Activated CD4-positive, alpha-beta T cell treated with anti-CD3 and anti-CD28 coated beads, Interleukin-2, Interleukin-4, amounts not matched to agents 100 ng/mL and 50 ng/mL, durations not matched to agents 16 hours and 8 hours (primary cell): ENCODE measurements at regions not wholly inside any gene's neighbourhood (a gene's known extent, or its start where the extent isn't known, plus 50 kb on each side); places are given as distances from the start of the nearest gene placed in this dataset.

Experiments
- DNase-seq: peaks from one replicate; pipeline ENCODE4 v3.0.0-alpha.2; 2020; ENCODE audit warnings: low spot score

- peak; percentile 26 for DNase-seq
Observed at GRCh38 chr13:99027661-99028425, 50.0 kb upstream of the DOCK9 start.

GRCh38 chr13:99028890-99029289, 51.0 kb upstream of the DOCK9 start:
- peak; percentile 42 for DNase-seq

GRCh38 chr13:99029576-99029975, 51.7 kb upstream of the DOCK9 start:
- no peak for DNase-seq

DNA sequence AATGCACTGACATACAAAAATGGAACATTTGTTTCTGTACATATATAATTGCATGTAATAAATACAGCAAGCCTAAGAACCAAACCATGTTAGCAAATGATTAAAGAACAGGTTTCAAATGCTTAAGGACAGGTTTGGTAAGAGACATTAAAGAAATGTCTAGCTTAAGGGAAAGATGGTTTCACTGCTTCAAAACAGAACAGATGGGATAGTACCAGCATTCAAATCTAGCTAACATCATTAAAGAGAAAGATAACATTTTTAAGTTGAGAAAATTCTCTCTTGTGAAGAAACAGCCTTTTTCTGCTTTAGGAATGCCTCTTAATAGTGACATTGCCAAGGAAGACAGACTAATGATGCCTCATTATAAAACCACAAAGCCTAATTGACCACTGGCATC, 52.5 kb upstream of the DOCK9 start:
- DNase-seq, result no peak

- DNase-seq, result no peak
Observed at GRCh38 chr13:99031832-99032231, 54.0 kb upstream of the DOCK9 start.

DNA sequence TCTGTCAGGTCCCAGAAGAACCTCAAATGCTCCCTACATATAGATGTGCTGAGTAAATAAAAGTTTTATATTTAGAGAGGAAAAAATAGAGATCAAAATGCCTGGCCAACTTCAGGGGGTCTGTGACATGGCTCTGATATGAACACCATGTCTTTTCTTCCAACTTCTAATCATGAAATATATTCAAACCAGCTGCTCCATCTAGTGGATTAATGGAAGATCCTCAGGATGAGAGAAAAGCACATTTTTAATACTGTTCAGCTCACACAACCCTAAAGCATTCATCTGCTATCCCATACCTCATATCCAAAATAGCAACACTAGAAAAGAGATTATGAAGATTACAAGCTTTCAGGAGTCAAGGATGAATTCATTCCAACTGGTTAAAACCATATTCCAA, 56.0 kb upstream of the DOCK9 start:
- DNase-seq, result no peak

GRCh38 chr13:99034333-99035085, 56.6 kb upstream of the DOCK9 start:
- DNase-seq, result no peak

- DNase-seq, result no peak
Observed at GRCh38 chr13:99035715-99036114, 57.9 kb upstream of the DOCK9 start.

GRCh38 chr13:99037756-99038155, 59.9 kb upstream of the DOCK9 start:
- no peak for DNase-seq

GRCh38 chr13:99039718-99040280, 61.9 kb upstream of the DOCK9 start:
- DNase-seq, result no peak

GRCh38 chr13:99040536-99041131, 62.8 kb upstream of the DOCK9 start:
- DNase-seq, result no peak

- no peak for DNase-seq
Observed at GRCh38 chr13:99041337-99041736, 63.5 kb upstream of the DOCK9 start.

DNA sequence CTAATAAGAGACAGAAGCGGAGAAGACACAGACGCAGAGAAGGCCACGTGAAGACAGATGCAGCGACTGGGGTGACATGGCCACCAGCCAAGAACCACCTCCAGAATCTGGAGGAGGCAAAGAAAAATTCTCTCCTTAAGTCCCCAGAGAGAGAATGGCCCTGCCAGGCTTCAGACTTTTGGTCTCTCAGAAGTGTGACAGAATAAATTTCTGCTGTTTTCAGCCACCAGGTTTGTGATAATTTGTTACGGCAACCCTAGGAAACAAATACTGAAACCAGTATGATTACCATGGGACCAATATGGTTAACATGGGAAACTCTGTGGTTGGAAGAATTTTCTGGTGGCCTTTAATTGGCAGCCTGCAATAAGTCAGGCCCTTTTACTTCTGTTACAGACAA, 63.9 kb upstream of the DOCK9 start:
- no peak for DNase-seq

DNA sequence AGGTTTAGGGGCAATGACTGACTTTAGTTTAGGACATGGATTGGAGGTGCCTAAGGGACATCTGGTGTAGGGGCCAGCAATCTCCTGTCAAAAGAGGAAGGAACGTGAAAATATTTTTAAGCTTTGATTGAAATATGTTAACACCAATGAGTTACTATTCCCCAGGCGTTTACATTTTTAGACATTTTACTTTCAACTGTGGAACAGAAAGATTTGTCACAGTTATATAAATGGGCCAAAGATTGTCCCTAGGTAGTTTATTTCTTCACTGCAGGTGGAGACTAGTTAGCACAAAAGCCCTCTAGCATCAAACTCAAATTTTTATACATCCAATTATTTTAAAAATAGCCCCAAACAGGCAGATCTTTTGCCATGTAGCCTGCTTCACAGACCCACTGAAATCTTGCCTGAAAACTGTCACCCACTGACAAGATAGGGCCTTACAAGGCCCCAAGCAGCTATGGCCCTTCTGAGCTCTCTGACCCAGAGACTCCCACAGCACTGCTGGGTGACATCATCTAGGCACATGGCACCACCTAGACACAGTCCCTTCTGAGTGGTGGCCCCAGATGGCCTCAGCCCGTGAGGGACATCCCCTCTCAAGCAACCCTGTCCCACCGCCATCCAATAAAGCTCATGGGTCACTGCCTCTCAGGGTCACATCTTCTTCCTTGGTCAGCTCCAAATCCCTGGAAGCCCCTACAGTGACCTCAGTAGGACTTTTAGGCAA, 64.8 kb upstream of the DOCK9 start:
- no peak for DNase-seq

DNA sequence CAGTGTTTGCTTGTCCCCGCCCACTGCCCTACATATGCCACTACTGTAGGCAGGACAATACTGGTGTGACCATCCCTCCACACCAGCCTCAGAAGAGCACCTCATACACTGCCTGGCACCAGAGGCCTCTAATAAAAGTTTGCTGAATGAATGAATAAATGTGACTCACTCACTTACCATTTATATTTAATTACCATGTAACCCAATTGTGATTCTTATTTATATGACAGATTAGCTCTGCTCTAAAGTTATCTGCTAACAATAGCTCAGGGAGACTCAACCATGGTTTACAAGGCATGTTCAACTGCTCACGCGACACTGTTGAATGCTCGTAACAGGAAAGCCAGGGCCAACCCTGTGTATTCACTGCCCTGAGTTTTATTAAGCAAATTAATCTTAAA, 66.0 kb upstream of the DOCK9 start:
- DNase-seq, result no peak

DNA sequence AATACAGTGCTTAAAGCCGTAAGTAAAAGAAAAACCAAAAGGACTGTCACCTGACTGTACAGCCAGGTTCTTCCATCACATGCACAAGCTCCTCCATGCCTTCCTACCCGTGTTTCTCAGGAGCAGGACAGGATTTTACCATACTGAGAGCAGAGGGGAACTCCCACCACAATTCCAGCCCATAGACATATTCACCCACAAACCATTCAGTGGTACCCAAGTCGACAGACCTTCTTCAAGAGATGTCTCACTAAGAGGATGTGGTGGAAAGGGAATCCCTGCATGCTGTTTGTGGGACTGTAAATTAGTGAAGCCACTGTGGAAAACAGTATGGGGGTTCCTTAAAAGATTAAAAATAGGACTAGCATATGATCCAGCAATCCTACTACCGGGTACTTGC, 66.9 kb upstream of the DOCK9 start:
- no peak for DNase-seq

DNA sequence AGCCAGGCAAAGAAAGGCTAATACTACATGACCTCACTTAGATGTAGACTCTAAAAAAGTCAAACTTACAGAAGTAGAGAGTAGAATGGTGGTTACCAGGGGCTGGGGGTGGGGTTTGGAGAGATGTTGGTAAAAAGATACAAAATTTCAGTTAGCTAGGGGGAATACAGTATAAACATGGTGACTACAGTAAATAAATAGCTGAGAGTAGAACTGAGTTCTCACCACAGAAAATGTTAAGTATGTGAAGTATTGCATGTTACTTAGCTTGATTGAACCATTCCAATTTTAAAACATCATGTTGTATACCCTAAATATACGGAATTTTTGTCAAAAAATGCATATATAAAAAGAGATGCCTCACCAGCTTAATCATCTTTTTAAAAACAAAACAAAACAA, 67.5 kb upstream of the DOCK9 start:
- DNase-seq, result no peak

- DNase-seq, result no peak
Observed at GRCh38 chr13:99046851-99047250, 69.0 kb upstream of the DOCK9 start.

DNA sequence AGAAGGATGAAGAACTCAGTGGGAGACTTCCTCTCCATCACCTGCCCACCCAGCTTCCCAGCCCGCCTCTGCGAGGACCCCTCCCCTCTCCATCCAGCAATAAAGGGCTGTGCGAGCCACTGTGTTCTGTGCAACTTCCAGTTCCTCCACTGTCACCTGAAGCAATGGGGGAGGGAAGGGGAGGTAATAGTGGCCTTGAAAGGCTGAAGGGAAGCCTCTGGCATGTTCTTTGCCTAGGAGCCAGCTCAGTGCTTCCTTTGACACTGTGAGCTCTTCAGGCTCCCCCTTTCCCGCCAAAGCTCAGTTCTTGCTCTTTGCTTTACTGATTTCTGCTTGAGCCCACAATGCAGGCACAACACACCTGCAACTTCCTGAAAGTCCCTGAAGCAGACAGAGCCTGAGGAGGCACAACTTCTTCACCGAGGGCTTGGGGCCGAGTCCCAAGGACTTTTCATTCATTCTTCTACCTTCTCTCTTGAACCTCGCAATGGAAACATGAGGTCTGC, 73.2 kb upstream of the DOCK9 start:
- no peak for DNase-seq

- no peak for DNase-seq
Observed at GRCh38 chr13:99051768-99052455, 74.0 kb upstream of the DOCK9 start.

GRCh38 chr13:99053636-99054233, 75.9 kb upstream of the DOCK9 start:
- DNase-seq, result no peak
